ENCODE measurements at regions not wholly inside any gene's neighbourhood (a gene's known extent, or its start where the extent isn't known, plus 50 kb on each side); places are given as distances from the start of the nearest gene placed in this dataset.

GRCh38 chr11:13143486-13144297 is 133.9 kb upstream of the BMAL1 start:
- Histone ChIP-seq H3K9me3 (ENCODE audit: control insufficient read depth, insufficient read depth, low read depth, low read length) (no peaks in the 10 kb centered on the region), H3K27me3 (ENCODE audit: control insufficient read depth, insufficient read depth, low read length) (no peaks in the 10 kb centered on the region), H3K4me3 (ENCODE audit: low read depth in 2 of 2, low read length in 2 of 2) (no peak overlapping the region), H3K36me3 (ENCODE audit: control insufficient read depth, insufficient read depth, low read length) (no peaks in the 10 kb centered on the region), H3K4me1 (ENCODE audit: control insufficient read depth, insufficient read depth, low read length) (no peaks in the 10 kb centered on the region), H3K27ac (ENCODE audit: low read length) (no peak overlapping the region)
- ChIA-PET CTCF (no interaction called here), POLR2A (no interaction called here)
- intact Hi-C loops (cut with micrococcal nuclease; ENCODE audit: unreplicated experiment) = no loop called here
- DNase-seq (ENCODE audit: low read depth, low spot score) (no peak), ATAC-seq (no peak)
- TF ChIP-seq CTCF (IDR thresholded peaks at IDR 0.05) = no peak
- TF ChIP-seq TCF7L2 (IDR thresholded peaks at IDR 0.05; ENCODE audit: low read depth, low read length) = no peak
- no peak for TF ChIP-seq POLR2AphosphoS5 (IDR thresholded peaks at IDR 0.05; ENCODE audit: low read depth, low read length)
- TF ChIP-seq SIN3A (IDR thresholded peaks at IDR 0.05; ENCODE audit: borderline replicate concordance, insufficient read depth, low read depth, low read length) = no peak
- in situ Hi-C loops (cut with HindIII; ENCODE audit: low pct_unique_long_range_greater_than_20kb, low sequenced_read_pairs) = no loop called here
- BruUV-seq (replicated peaks) = no TSS peak

- no TSS peak for BruUV-seq (replicated peaks)
- H3K27me3 ChIP-seq (ENCODE audit: control insufficient read depth, insufficient read depth, low read length) = 0 out of 2 replicates have a peak, but pooled peaks cover 4% of the 10 kb centered on the region
- ChIA-PET POLR2A (no interaction called here), CTCF (no interaction called here)
- intact Hi-C loops (cut with micrococcal nuclease; ENCODE audit: unreplicated experiment) (loop anchor here (5.0 kb wide), 1 partner anchor 183 kb away; no protein-coding TSS in a partner anchor), in situ Hi-C loops (cut with HindIII; ENCODE audit: low pct_unique_long_range_greater_than_20kb, low sequenced_read_pairs) (no loop called here)
- no peak overlapping the region for H3K27ac ChIP-seq (ENCODE audit: low read length)
- H3K4me3 ChIP-seq (ENCODE audit: low read depth in 2 of 2, low read length in 2 of 2) = no peak overlapping the region
- no peaks in the 10 kb centered on the region for H3K36me3 ChIP-seq (ENCODE audit: control insufficient read depth, insufficient read depth, low read length)
- no peak for DNase-seq (ENCODE audit: low read depth, low spot score)
- no peaks in the 10 kb centered on the region for H3K4me1 ChIP-seq (ENCODE audit: control insufficient read depth, insufficient read depth, low read length)
- no peak for TF ChIP-seq CTCF (IDR thresholded peaks at IDR 0.05)
- no peak for TF ChIP-seq TCF7L2 (IDR thresholded peaks at IDR 0.05; ENCODE audit: low read depth, low read length)
- no peak for TF ChIP-seq SIN3A (IDR thresholded peaks at IDR 0.05; ENCODE audit: borderline replicate concordance, insufficient read depth, low read depth, low read length)
- TF ChIP-seq POLR2AphosphoS5 (IDR thresholded peaks at IDR 0.05; ENCODE audit: low read depth, low read length) = no peak
- no peak for TF ChIP-seq REST (IDR thresholded peaks at IDR 0.05; ENCODE audit: insufficient read depth in 1 of 2, low read depth in 2 of 2, low read length in 1 of 2)
- H3K9me3 ChIP-seq (ENCODE audit: control insufficient read depth, insufficient read depth, low read depth, low read length) = no peaks in the 10 kb centered on the region
- no peak for ATAC-seq
Measured at GRCh38 chr11:13145461-13145860, 132.1 kb upstream of the BMAL1 start.

All from Panc1 (cell line).